ENCODE measurements at regions not wholly inside any gene's neighbourhood (a gene's known extent, or its start where the extent isn't known, plus 50 kb on each side); places are given as distances from the start of the nearest gene placed in this dataset.

DNA sequence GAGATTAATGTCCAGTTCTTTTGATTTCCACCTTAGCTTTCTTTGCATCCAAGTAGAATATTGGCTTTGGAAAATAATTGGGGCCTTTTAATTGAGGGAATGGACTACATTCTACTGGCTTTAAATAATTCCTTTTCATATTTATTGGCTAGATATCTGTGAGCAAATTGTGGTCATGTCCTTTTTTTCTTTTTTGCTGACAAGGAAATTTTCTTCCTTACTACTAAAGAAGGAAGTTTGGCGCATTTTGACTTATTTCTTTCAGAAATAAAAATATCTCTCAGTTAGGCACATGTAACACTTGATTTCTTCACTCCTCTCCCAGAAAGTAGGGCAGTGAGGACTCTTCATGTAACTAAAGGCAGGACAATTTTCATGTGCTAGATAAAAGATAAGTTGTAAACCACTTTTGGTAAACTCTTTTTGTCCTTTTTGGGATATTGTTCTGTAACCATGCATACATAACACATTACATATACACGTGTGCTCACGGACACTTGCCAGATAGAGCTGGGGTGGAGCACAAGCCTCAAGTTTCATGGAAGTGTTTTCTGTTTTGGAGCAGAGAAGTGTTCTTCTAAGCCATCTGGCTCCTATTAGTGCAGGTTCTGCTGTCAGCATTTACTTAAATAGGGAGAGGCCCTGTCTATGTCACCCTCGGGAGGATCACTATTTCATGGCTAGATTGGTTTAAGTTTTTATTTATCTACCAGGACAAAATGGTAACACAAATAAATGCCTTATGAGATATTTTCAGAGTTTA lies 85.1 kb upstream of the LRIG3 start:
- H3K27ac ChIP-seq (ENCODE audit: low read depth, low read length), result no peak overlapping the region
- no peaks in the 10 kb centered on the region for H3K36me3 ChIP-seq (ENCODE audit: insufficient read depth, low read length)
- H3K4me3 ChIP-seq (ENCODE audit: low read depth in 1 of 2, low read length in 2 of 2), result no peak overlapping the region

DNA sequence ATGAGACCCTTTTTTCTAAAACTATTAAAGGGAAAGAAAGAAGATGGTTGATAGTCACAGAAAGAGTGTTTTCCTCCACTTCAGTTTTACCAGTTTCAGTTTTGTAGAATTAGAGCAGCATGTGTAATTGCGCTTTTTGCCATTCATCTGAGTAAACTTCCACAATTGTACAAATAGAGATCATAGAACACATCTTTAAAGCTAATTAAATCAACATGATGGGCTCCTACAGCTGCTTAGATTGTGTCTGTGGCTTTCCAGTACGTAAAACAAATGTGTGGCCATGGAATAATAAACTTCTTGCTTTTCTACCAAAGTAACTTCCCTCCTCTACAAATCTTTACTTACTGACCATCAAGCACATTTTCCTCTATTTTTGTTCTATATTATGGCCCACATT lies 84.2 kb upstream of the LRIG3 start:
- Histone ChIP-seq H3K4me3 (ENCODE audit: low read depth in 1 of 2, low read length in 2 of 2) (no peak overlapping the region), H3K27me3 (ENCODE audit: control insufficient read depth in 1 of 2, insufficient read depth in 2 of 2, low read length in 2 of 2) (no peaks in the 10 kb centered on the region), H3K36me3 (ENCODE audit: insufficient read depth, low read length) (no peaks in the 10 kb centered on the region), H3K27ac (ENCODE audit: low read depth, low read length) (no peak overlapping the region), H3K9me3 (ENCODE audit: low read length) (no peaks in the 10 kb centered on the region), H3K9ac (ENCODE audit: low read length) (no peak overlapping the region), H3K4me1 (ENCODE audit: insufficient read depth, low read length) (no peaks in the 10 kb centered on the region)

More for the DNA sequence above, 85.1 kb upstream of the LRIG3 start:
- Histone ChIP-seq H3K9ac (ENCODE audit: low read length) (no peak overlapping the region), H3K9me3 (ENCODE audit: low read length) (no peaks in the 10 kb centered on the region), H3K27me3 (ENCODE audit: control insufficient read depth in 1 of 2, insufficient read depth in 2 of 2, low read length in 2 of 2) (no peaks in the 10 kb centered on the region), H3K4me1 (ENCODE audit: insufficient read depth, low read length) (no peaks in the 10 kb centered on the region)

DNA sequence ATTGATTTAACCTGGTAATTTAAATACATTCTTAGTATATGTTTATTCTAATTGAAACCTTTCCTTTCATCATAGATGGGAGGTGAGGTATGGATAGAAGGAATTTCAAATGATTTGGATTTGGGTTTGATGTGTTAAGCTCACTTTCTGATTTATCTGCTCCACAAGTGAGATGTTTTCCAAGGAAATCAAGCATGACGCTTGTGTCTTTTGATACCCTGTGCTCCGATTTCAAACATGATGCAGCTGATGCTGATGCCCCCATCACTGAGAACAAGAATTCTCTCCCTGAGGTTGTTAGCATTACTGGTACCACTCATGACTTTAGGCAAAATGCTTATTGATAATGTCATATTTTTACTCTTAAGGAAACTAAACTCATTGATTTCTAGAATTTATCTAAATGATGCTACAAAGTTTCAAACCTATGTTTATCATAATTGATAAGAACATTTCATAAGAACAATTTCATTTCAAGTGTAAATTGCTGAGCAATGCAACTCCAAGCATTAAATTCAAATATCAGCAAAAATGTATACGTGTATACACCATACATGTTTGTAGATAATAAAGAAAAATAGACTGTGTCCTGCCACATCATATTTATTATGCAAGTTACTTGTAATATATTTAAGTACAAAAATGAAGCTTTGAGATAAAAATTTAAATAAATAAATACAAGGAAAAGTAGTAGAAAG lies 75.5 kb upstream of the LRIG3 start:
- no peak overlapping the region for H3K9ac ChIP-seq (ENCODE audit: low read length)
- no peak overlapping the region for H3K4me3 ChIP-seq (ENCODE audit: low read depth in 1 of 2, low read length in 2 of 2)
- H3K36me3 ChIP-seq (ENCODE audit: insufficient read depth, low read length), result no peaks in the 10 kb centered on the region
- no peak overlapping the region for H3K27ac ChIP-seq (ENCODE audit: low read depth, low read length)
- no peaks in the 10 kb centered on the region for H3K4me1 ChIP-seq (ENCODE audit: insufficient read depth, low read length)
- no peaks in the 10 kb centered on the region for H3K9me3 ChIP-seq (ENCODE audit: low read length)
- H3K27me3 ChIP-seq (ENCODE audit: control insufficient read depth in 1 of 2, insufficient read depth in 2 of 2, low read length in 2 of 2), result no peaks in the 10 kb centered on the region

DNA sequence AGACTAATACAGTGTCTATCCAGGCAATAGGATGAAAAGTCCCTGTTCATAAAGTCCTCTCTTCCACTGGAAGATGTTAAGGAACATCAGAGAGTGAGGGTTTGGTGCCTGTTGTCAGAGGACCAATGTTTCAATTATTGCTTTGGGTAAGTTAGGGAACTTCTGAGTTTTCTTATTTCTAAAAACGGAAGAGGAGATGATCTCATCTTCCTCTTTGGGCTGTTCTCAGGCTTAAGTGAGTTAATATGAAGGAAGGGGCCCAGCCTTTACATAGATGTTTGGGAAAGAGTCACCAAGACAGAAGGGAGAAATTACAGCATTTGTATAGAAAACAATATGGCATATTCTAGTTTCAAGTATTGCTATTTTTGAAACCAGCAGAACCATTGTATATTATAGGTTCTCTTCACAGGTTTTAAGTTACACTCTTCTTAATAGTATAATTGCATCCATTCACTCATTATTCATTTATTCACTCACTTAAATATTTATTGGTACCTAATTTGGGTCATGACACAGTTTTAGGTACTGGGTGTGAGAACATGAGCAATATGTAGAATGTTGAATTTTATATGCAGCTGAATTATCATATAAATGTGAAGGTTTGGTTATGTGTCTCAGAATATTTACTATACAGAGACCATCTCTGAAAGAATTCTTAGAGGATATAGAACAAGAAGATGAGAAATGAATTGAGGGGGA lies 68.5 kb upstream of the LRIG3 start:
- Histone ChIP-seq H3K9ac (ENCODE audit: low read length) (no peak overlapping the region), H3K27me3 (ENCODE audit: control insufficient read depth in 1 of 2, insufficient read depth in 2 of 2, low read length in 2 of 2) (no peaks in the 10 kb centered on the region), H3K36me3 (ENCODE audit: insufficient read depth, low read length) (no peaks in the 10 kb centered on the region), H3K9me3 (ENCODE audit: low read length) (no peaks in the 10 kb centered on the region), H3K27ac (ENCODE audit: low read depth, low read length) (no peak overlapping the region), H3K4me1 (ENCODE audit: insufficient read depth, low read length) (no peaks in the 10 kb centered on the region), H3K4me3 (ENCODE audit: low read depth in 1 of 2, low read length in 2 of 2) (no peak overlapping the region)

- no peak overlapping the region for H3K4me3 ChIP-seq (ENCODE audit: low read depth in 1 of 2, low read length in 2 of 2)
- H3K36me3 ChIP-seq (ENCODE audit: insufficient read depth, low read length), result no peaks in the 10 kb centered on the region
- no peaks in the 10 kb centered on the region for H3K9me3 ChIP-seq (ENCODE audit: low read length)
- H3K27me3 ChIP-seq (ENCODE audit: control insufficient read depth in 1 of 2, insufficient read depth in 2 of 2, low read length in 2 of 2), result no peaks in the 10 kb centered on the region
- no peak overlapping the region for H3K9ac ChIP-seq (ENCODE audit: low read length)
- no peaks in the 10 kb centered on the region for H3K4me1 ChIP-seq (ENCODE audit: insufficient read depth, low read length)
- no peak overlapping the region for H3K27ac ChIP-seq (ENCODE audit: low read depth, low read length)
These were observed 61.7 kb upstream of the LRIG3 start for GRCh38 chr12:58981961-58982360.

- Histone ChIP-seq H3K36me3 (ENCODE audit: insufficient read depth, low read length) (no peaks in the 10 kb centered on the region), H3K9me3 (ENCODE audit: low read length) (no peaks in the 10 kb centered on the region), H3K4me3 (ENCODE audit: low read depth in 1 of 2, low read length in 2 of 2) (no peak overlapping the region), H3K27me3 (ENCODE audit: control insufficient read depth in 1 of 2, insufficient read depth in 2 of 2, low read length in 2 of 2) (no peaks in the 10 kb centered on the region), H3K9ac (ENCODE audit: low read length) (no peak overlapping the region), H3K4me1 (ENCODE audit: insufficient read depth, low read length) (no peaks in the 10 kb centered on the region), H3K27ac (ENCODE audit: low read depth, low read length) (no peak overlapping the region)
These were observed 60.5 kb upstream of the LRIG3 start for GRCh38 chr12:58980768-58981167.

- H3K9me3 ChIP-seq (ENCODE audit: low read length), result no peaks in the 10 kb centered on the region
- no peak overlapping the region for H3K27ac ChIP-seq (ENCODE audit: low read depth, low read length)
- no peak overlapping the region for H3K4me3 ChIP-seq (ENCODE audit: low read depth in 1 of 2, low read length in 2 of 2)
- H3K27me3 ChIP-seq (ENCODE audit: control insufficient read depth in 1 of 2, insufficient read depth in 2 of 2, low read length in 2 of 2), result no peaks in the 10 kb centered on the region
- no peaks in the 10 kb centered on the region for H3K36me3 ChIP-seq (ENCODE audit: insufficient read depth, low read length)
- no peak overlapping the region for H3K9ac ChIP-seq (ENCODE audit: low read length)
- H3K4me1 ChIP-seq (ENCODE audit: insufficient read depth, low read length), result no peaks in the 10 kb centered on the region
These were observed 58.4 kb upstream of the LRIG3 start for GRCh38 chr12:58978717-58979116.

- Histone ChIP-seq H3K36me3 (ENCODE audit: insufficient read depth, low read length) (no peaks in the 10 kb centered on the region), H3K27ac (ENCODE audit: low read depth, low read length) (no peak overlapping the region), H3K9me3 (ENCODE audit: low read length) (no peaks in the 10 kb centered on the region), H3K4me3 (ENCODE audit: low read depth in 1 of 2, low read length in 2 of 2) (no peak overlapping the region), H3K27me3 (ENCODE audit: control insufficient read depth in 1 of 2, insufficient read depth in 2 of 2, low read length in 2 of 2) (no peaks in the 10 kb centered on the region), H3K4me1 (ENCODE audit: insufficient read depth, low read length) (no peaks in the 10 kb centered on the region), H3K9ac (ENCODE audit: low read length) (no peak overlapping the region)
These were observed 57.2 kb upstream of the LRIG3 start for GRCh38 chr12:58977476-58977875.

DNA sequence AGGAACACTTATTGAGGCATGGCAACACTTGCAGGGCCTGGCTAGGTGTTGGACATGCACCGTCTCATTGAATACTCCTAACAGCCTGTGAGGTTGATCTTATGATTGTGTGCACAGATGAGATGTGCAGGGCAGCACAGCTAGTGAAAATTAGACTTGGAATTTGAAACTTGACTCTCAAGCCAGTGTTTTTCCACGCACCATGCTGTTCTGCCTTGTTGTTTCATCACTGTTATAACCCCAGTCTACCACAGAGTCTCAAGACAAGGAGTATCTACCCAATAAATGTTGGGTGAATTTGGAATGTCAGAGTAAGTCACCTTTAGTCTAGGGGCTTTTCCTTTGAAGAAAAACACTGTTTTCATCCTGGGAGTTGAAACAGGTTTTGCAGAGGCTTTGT lies 55.8 kb upstream of the LRIG3 start:
- no peaks in the 10 kb centered on the region for H3K27me3 ChIP-seq (ENCODE audit: control insufficient read depth in 1 of 2, insufficient read depth in 2 of 2, low read length in 2 of 2)
- no peak overlapping the region for H3K9ac ChIP-seq (ENCODE audit: low read length)
- no peaks in the 10 kb centered on the region for H3K4me1 ChIP-seq (ENCODE audit: insufficient read depth, low read length)
- H3K4me3 ChIP-seq (ENCODE audit: low read depth in 1 of 2, low read length in 2 of 2), result no peak overlapping the region
- H3K27ac ChIP-seq (ENCODE audit: low read depth, low read length), result no peak overlapping the region
- no peaks in the 10 kb centered on the region for H3K9me3 ChIP-seq (ENCODE audit: low read length)
- no peaks in the 10 kb centered on the region for H3K36me3 ChIP-seq (ENCODE audit: insufficient read depth, low read length)

Data from muscle layer of colon (tissue), 2 donors.